SK-N-MC (cell line): ENCODE measurements at regions not wholly inside any gene's neighbourhood (a gene's known extent, or its start where the extent isn't known, plus 50 kb on each side); places are given as distances from the start of the nearest gene placed in this dataset.

Source experiments
- EZH2 ChIP-seq: fragments of 200-600 bp; sonication (generic); IDR thresholded peaks from one replicate; pipeline ENCODE4 v1.6.1; 2017; ENCODE audit warnings: antibody characterized with exemption
- FOXP2 ChIP-seq: optimal IDR thresholded peaks from 2 replicates; pipeline ENCODE3; 2011; ENCODE audit warnings: mild to moderate bottlenecking, moderate library complexity; ENCODE audit not compliant: insufficient read depth; ENCODE audit errors: extremely low read length, control extremely low read depth
- POLR2AphosphoS5 ChIP-seq: IDR thresholded peaks from 2 replicates; pipeline ENCODE4 v1.6.1; 2012; ENCODE audit warnings: mild to moderate bottlenecking, low read depth, low read length, borderline replicate concordance

GRCh38 chr9:86452201-86452828 is 98.1 kb upstream of the TUT7 start:
- TF ChIP-seq EZH2 (no peak), POLR2AphosphoS5 (no peak), FOXP2 (no peak)
